GM13976 (cell line): ENCODE measurements at regions not wholly inside any gene's neighbourhood (a gene's known extent, or its start where the extent isn't known, plus 50 kb on each side); places are given as distances from the start of the nearest gene placed in this dataset.

Source experiments
- DNase-seq: peaks from one replicate; pipeline ENCODE4 v3.0.0; 2012; ENCODE audit warnings: low spot score
- CTCF ChIP-seq: IDR thresholded peaks from 2 replicates; pipeline ENCODE4 v1.5.1; 2012; ENCODE audit warnings: borderline replicate concordance, mild to moderate bottlenecking; ENCODE audit not compliant: insufficient read depth; ENCODE audit errors: extremely low read depth, missing control alignments, control extremely low read depth
- in situ Hi-C: fragments of 300-500 bp; cut with MboI; formaldehyde crosslinking; loops from one replicate; pipeline ENCODE4 v1.12.0; 2022; ENCODE audit warnings: low sequenced_read_pairs, mixed read lengths, inconsistent platforms; ENCODE audit not compliant: unreplicated experiment

- in situ Hi-C loops = no loop called here
- no peak for DNase-seq
- TF ChIP-seq CTCF = no peak
These were observed 771.7 kb upstream of the ADGRB3 start for GRCh38 chr6:67863346-67863745.

- no peak for TF ChIP-seq CTCF
- DNase-seq = no peak
- in situ Hi-C loops = no loop called here
These were observed 781.0 kb upstream of the ADGRB3 start for GRCh38 chr6:67854098-67854497.

- DNase-seq = no peak
- TF ChIP-seq CTCF = no peak
- in situ Hi-C loops = no loop called here
These were observed 795.3 kb upstream of the ADGRB3 start for GRCh38 chr6:67839818-67840217.

- TF ChIP-seq CTCF = no peak
- in situ Hi-C loops = no loop called here
- no peak for DNase-seq
These were observed 809.7 kb upstream of the ADGRB3 start for GRCh38 chr6:67825201-67825895.

- DNase-seq = no peak
- TF ChIP-seq CTCF = no peak
- in situ Hi-C loops = no loop called here
These were observed 816.8 kb upstream of the ADGRB3 start for GRCh38 chr6:67818322-67818721.

- in situ Hi-C loops = no loop called here
These were observed 819.5 kb upstream of the ADGRB3 start for GRCh38 chr6:67815623-67816022.

More at GRCh38 chr6:67815623-67816022, 819.5 kb upstream of the ADGRB3 start:
- TF ChIP-seq CTCF = no peak
- no peak for DNase-seq
